Heart right ventricle (tissue), 16 donors: ENCODE measurements at regions not wholly inside any gene's neighbourhood (a gene's known extent, or its start where the extent isn't known, plus 50 kb on each side); places are given as distances from the start of the nearest gene placed in this dataset.

Experiments used
- ATAC-seq, 8 donors: fragments of 200-7000 bp; cut with Tn5 transposase; one replicate each; pipeline ENCODE4 v1.9.1; 2020; ENCODE audit warnings: mild to moderate bottlenecking in 8 of 8, moderate library complexity in 8 of 8, moderate number of reproducible peaks in 1 of 8
- DNase-seq, 2 donors: peaks; one replicate each; pipeline ENCODE4 v3.0.0-alpha.2; 2020
- H3K27ac ChIP-seq, 10 donors: fragments of 200-600 bp; sonication (generic) in 2 of 10; one replicate each; pipeline versions ENCODE4 v1.5.0 to v1.8.0; 2020 to 2022; ENCODE audit warnings: mild to moderate bottlenecking in 3 of 10
- H3K27me3 ChIP-seq, 7 donors: fragments of 200-600 bp; one replicate each; pipeline ENCODE4 v1.8.0; 2021 to 2022; ENCODE audit warnings: mild to moderate bottlenecking in 2 of 7
- H3K36me3 ChIP-seq, 9 donors: fragments of 200-600 bp; sonication (generic) in 1 of 9; one replicate each; pipeline versions ENCODE4 v1.5.0 to v1.8.0; 2020 to 2022; ENCODE audit warnings: mild to moderate bottlenecking in 2 of 9
- H3K4me1 ChIP-seq, 9 donors: fragments of 200-600 bp; sonication (generic) in 1 of 9; one replicate each; pipeline versions ENCODE4 v1.5.0 to v1.8.0; 2020 to 2022; ENCODE audit warnings: mild to moderate bottlenecking in 4 of 9
- H3K4me3 ChIP-seq, 10 donors: fragments of 200-600 bp; sonication (generic) in 2 of 10; one replicate each; pipeline versions ENCODE4 v1.5.0 to v1.8.0; 2020 to 2022; ENCODE audit warnings: mild to moderate bottlenecking in 7 of 10, moderate library complexity in 2 of 10
- H3K9me3 ChIP-seq, 11 donors: fragments of 200-600 bp in 10 of 11; sonication (generic) in 2 of 11; one replicate each; pipeline versions ENCODE4 v1.5.0 to v1.8.0; 2013 to 2022; ENCODE audit warnings: mild to moderate bottlenecking in 2 of 11, control low read depth in 1 of 11, moderate library complexity in 1 of 11
- CTCF ChIP-seq, 9 donors: fragments of 200-600 bp; sonication (generic) in 2 of 9; IDR thresholded peaks; one replicate each; pipeline versions ENCODE4 v1.5.0 to v1.8.0; 2021 to 2022; ENCODE audit warnings: antibody characterized with exemption in 9 of 9, mild to moderate bottlenecking in 5 of 9, moderate library complexity in 1 of 9
- WGBS, 2 donors: extraction: QIAGEN DNeasy Blood & Tissue Kit; methylation state at CpG; one replicate each; pipeline ENCODE4 v1.1.7; 2013; ENCODE audit warnings: inconsistent platforms in 1 of 2; 5-methylcytosine and 5-hydroxymethylcytosine counted together
- intact Hi-C, 10 donors: fragments of 100-400 bp; cut with DNase I; formaldehyde crosslinking; loops; one replicate each; pipeline versions ENCODE4 v1.11.1 to v1.14.2; 2022
- donor health status: Arrhythmogenic right ventricular cardiomyopathy.
- donor health status: ischemic (EF 13 %, LVEDD 7.1; RV severe dilation, severe dysfunction).
- donor health status: healthy with polysubstance abuse.
- donor health status: DM: no; HTN: yes; CAD: no.
- donor health status: DM: no; HTN: no; CAD: no.
- donor health status: ischemic (EF 25% LVEDD 6.9; RV normal size, moderate dysfunction).
- donor health status: ischemic (EF 25% LVEDD 5.7; RV mildly dilated, moderate dysfunction).
- donor health status: healthy.
- donor health status: DM: yes; HTN: yes; CAD: no.
- donor health status: Ischemic cardiomyopathy.
- donor health status: ischemic (EF 35%, LVEDD 5.7; RV mildly dilated, moderate dysfunction).
- donor health status: nonischemic (EF 11% LVEDD 7.7; RV severe dilation, severe dysfunction).
- donor health status: DM: yes; HTN: yes; CAD: no.
- donor health status: PGD.
- donor health status: ischemic (EF 29% LVEDD 5.4; RV normal size, mild dysfunction).
- donor health status: nonischemic (EF 23%, LVEDD 6.1; RV moderate dilation, normal function).

GRCh38 chr12:76622351-76622750 is 62.8 kb upstream of the OSBPL8 start:
- Histone ChIP-seq H3K9me3 (no peaks in the 10 kb centered on the region), H3K4me1 (peaks cover 0 to 10% (median 3%) of the 10 kb centered on the region in 9 donors), H3K27me3 (no peaks in the 10 kb centered on the region), H3K4me3 (no peak overlapping the region), H3K27ac (no peak overlapping the region), H3K36me3 (no peaks in the 10 kb centered on the region)
- TF ChIP-seq CTCF (IDR thresholded peaks at IDR 0.05), result no peak
- 68 to 77% methylated on average over 5 of the region's 5 CpGs for WGBS, 2 donors
- no peak for ATAC-seq
- intact Hi-C loops, result loop anchor here in 9 of 10 donors (2.0 to 10.0 kb wide), 9 partner anchors 165 to 392 kb away; no protein-coding TSS in a partner anchor
- DNase-seq, result no peak

GRCh38 chr12:76622915-76623314 is 63.3 kb upstream of the OSBPL8 start:
- TF ChIP-seq CTCF (IDR thresholded peaks at IDR 0.05), result no peak
- no peak for ATAC-seq
- intact Hi-C loops, result loop anchor here in 9 of 10 donors (2.0 to 10.0 kb wide), 9 partner anchors 164 to 392 kb away; no protein-coding TSS in a partner anchor

GRCh38 chr12:76623931-76624330 is 64.4 kb upstream of the OSBPL8 start:
- ATAC-seq (no peak), DNase-seq (no peak)
- H3K27ac ChIP-seq, result no peak overlapping the region
- no peaks in the 10 kb centered on the region for H3K27me3 ChIP-seq
- H3K9me3 ChIP-seq, result no peaks in the 10 kb centered on the region
- TF ChIP-seq CTCF (IDR thresholded peaks at IDR 0.05), result no peak
- peaks cover 0 to 10% (median 3%) of the 10 kb centered on the region in 9 donors for H3K4me1 ChIP-seq
- WGBS, 2 donors, result 95 to 97% methylated on average over 2 of the region's 2 CpGs
- no peak overlapping the region for H3K4me3 ChIP-seq
- intact Hi-C loops, result loop anchor here in 9 of 10 donors (2.0 to 10.0 kb wide), 9 partner anchors 163 to 391 kb away; no protein-coding TSS in a partner anchor
- no peaks in the 10 kb centered on the region for H3K36me3 ChIP-seq

More at GRCh38 chr12:76622915-76623314, 63.3 kb upstream of the OSBPL8 start:
- no peaks in the 10 kb centered on the region for H3K36me3 ChIP-seq
- H3K9me3 ChIP-seq, result no peaks in the 10 kb centered on the region
- H3K4me3 ChIP-seq, result no peak overlapping the region
- no peak for DNase-seq
- H3K4me1 ChIP-seq, result peaks cover 0 to 10% (median 3%) of the 10 kb centered on the region in 9 donors
- no peaks in the 10 kb centered on the region for H3K27me3 ChIP-seq
- H3K27ac ChIP-seq, result no peak overlapping the region

GRCh38 chr12:76627346-76628135 is 68.0 kb upstream of the OSBPL8 start:
- TF ChIP-seq CTCF (IDR thresholded peaks at IDR 0.05), result no peak
- Histone ChIP-seq H3K27ac (no peak overlapping the region), H3K4me3 (no peak overlapping the region), H3K4me1 (peaks cover 0 to 7% (median 0%) of the 10 kb centered on the region in 9 donors), H3K9me3 (no peaks in the 10 kb centered on the region), H3K27me3 (no peaks in the 10 kb centered on the region), H3K36me3 (no peaks in the 10 kb centered on the region)
- DNase-seq (no peak), ATAC-seq (no peak)
- 82 to 83% methylated on average over 4 of the region's 4 CpGs for WGBS, 2 donors
- intact Hi-C loops, result loop anchor here in 2 of 10 donors (10.0 kb wide), 2 partner anchors 297 to 387 kb away; no protein-coding TSS in a partner anchor
